ENCODE measurements at regions not wholly inside any gene's neighbourhood (a gene's known extent, or its start where the extent isn't known, plus 50 kb on each side); places are given as distances from the start of the nearest gene placed in this dataset.

- peak; percentile 59 for ATAC-seq
- intact Hi-C loops (cut with DNase I): no loop called here
- DNase-seq (ENCODE audit: missing footprints): no peak
Observed at GRCh38 chr12:91854725-91855124, 290.9 kb downstream of the BTG1 start.

- intact Hi-C loops (cut with DNase I): no loop called here
- ATAC-seq (no peak), DNase-seq (ENCODE audit: missing footprints) (no peak)
Observed at GRCh38 chr12:91853350-91854127, 292.1 kb downstream of the BTG1 start.

- intact Hi-C loops (cut with DNase I): no loop called here
- DNase-seq (ENCODE audit: missing footprints) (no peak), ATAC-seq (no peak)
Observed at GRCh38 chr12:91852634-91853033, 293.0 kb downstream of the BTG1 start.

- intact Hi-C loops (cut with DNase I): no loop called here
- DNase-seq (ENCODE audit: missing footprints): no peak
- no peak for ATAC-seq
Observed at GRCh38 chr12:91851741-91852477, 293.7 kb downstream of the BTG1 start.

- intact Hi-C loops (cut with DNase I): no loop called here
- no peak for ATAC-seq
- no peak for DNase-seq (ENCODE audit: missing footprints)
Observed at GRCh38 chr12:91846466-91847055, 299.1 kb downstream of the BTG1 start.

GRCh38 chr12:91845365-91845764 lies 300.3 kb downstream of the BTG1 start:
- intact Hi-C loops (cut with DNase I): no loop called here

GRCh38 chr12:91841822-91842221 lies 303.8 kb downstream of the BTG1 start:
- DNase-seq (ENCODE audit: missing footprints) (no peak), ATAC-seq (no peak)
- intact Hi-C loops (cut with DNase I): no loop called here

More at GRCh38 chr12:91845365-91845764, 300.3 kb downstream of the BTG1 start:
- DNase-seq (ENCODE audit: missing footprints) (no peak), ATAC-seq (no peak)

GRCh38 chr12:91836696-91837095 lies 308.9 kb downstream of the BTG1 start:
- intact Hi-C loops (cut with DNase I): no loop called here
- ATAC-seq: no peak
- no peak for DNase-seq (ENCODE audit: missing footprints)

GRCh38 chr12:91836264-91836663 lies 309.4 kb downstream of the BTG1 start:
- DNase-seq (ENCODE audit: missing footprints) (no peak), ATAC-seq (no peak)
- intact Hi-C loops (cut with DNase I): no loop called here

GRCh38 chr12:91835693-91836092 lies 310.0 kb downstream of the BTG1 start:
- intact Hi-C loops (cut with DNase I): no loop called here
- DNase-seq (ENCODE audit: missing footprints) (no peak), ATAC-seq (no peak)

GRCh38 chr12:91833780-91834359 lies 311.8 kb downstream of the BTG1 start:
- intact Hi-C loops (cut with DNase I): no loop called here

GRCh38 chr12:91825999-91826398 lies 319.6 kb downstream of the BTG1 start:
- intact Hi-C loops (cut with DNase I): no loop called here
- no peak for DNase-seq (ENCODE audit: missing footprints)
- no peak for ATAC-seq

More at GRCh38 chr12:91833780-91834359, 311.8 kb downstream of the BTG1 start:
- no peak for DNase-seq (ENCODE audit: missing footprints)
- no peak for ATAC-seq

GRCh38 chr12:91824991-91825390 lies 320.7 kb downstream of the BTG1 start:
- intact Hi-C loops (cut with DNase I): no loop called here
- ATAC-seq (no peak), DNase-seq (ENCODE audit: missing footprints) (no peak)

- ATAC-seq: no peak
- intact Hi-C loops (cut with DNase I): loop anchor here (5.0 kb wide), 1 partner anchor 168 kb away; no protein-coding TSS in a partner anchor
- DNase-seq (ENCODE audit: missing footprints): no peak
Observed at GRCh38 chr12:91819132-91819447, 326.6 kb downstream of the BTG1 start.

GRCh38 chr12:91818227-91819131 lies 327.2 kb downstream of the BTG1 start:
- no peak for DNase-seq (ENCODE audit: missing footprints)
- ATAC-seq: no peak
- intact Hi-C loops (cut with DNase I): loop anchor here (5.0 kb wide), 1 partner anchor 169 kb away; no protein-coding TSS in a partner anchor

- no peak for DNase-seq (ENCODE audit: missing footprints)
- intact Hi-C loops (cut with DNase I): loop anchor here (5.0 kb wide), 1 partner anchor 170 kb away; no protein-coding TSS in a partner anchor
- ATAC-seq: no peak
Observed at GRCh38 chr12:91817517-91817916, 328.1 kb downstream of the BTG1 start.

- ATAC-seq: no peak
- no peak for DNase-seq (ENCODE audit: missing footprints)
- intact Hi-C loops (cut with DNase I): loop anchor here (5.0 kb wide), 2 partner anchors 429 to 759 kb away; no protein-coding TSS in a partner anchor
Observed at GRCh38 chr12:91813701-91814100, 331.9 kb downstream of the BTG1 start.
